Astrocyte (in vitro differentiated cells and primary cell): ENCODE measurements at regions not wholly inside any gene's neighbourhood (a gene's known extent, or its start where the extent isn't known, plus 50 kb on each side); places are given as distances from the start of the nearest gene placed in this dataset.
"Not testable (repeated sequence)": the region's sequence is repeated elsewhere in the genome, so short reads cannot be mapped to it uniquely, and the experiment has no call there.

Experiments
- CTCF ChIP-seq: IDR thresholded peaks from 2 replicates; pipeline ENCODE4 v1.5.1; 2011; ENCODE audit warnings: low read depth, mild to moderate bottlenecking, inconsistent platforms, low read length, moderate library complexity; ENCODE audit not compliant: insufficient read depth
- EZH2 ChIP-seq: IDR thresholded peaks from 2 replicates; pipeline ENCODE4 v1.6.1; 2012; ENCODE audit warnings: mild to moderate bottlenecking, low read length, inconsistent platforms; ENCODE audit not compliant: insufficient read depth

GRCh38 chr1:121095014-121095413 is 89.1 kb downstream of the FAM72B start:
- not testable (repeated sequence) for TF ChIP-seq CTCF, EZH2
